A549 (cell line): ENCODE measurements at regions not wholly inside any gene's neighbourhood (a gene's known extent, or its start where the extent isn't known, plus 50 kb on each side); places are given as distances from the start of the nearest gene placed in this dataset.
A peak's percentile ranks its signal among the peaks of the same experiment; 100 is the strongest.

ENCODE experiments used
- ATAC-seq, 2 experiments: fragments of 200-7000 bp in 1 of 2; fragments of >200 bp in 1 of 2; cut with Nextera tagmentation in 1 of 2; cut with Tn5 transposase in 1 of 2; 3 replicates each; pipeline versions ENCODE4 v1.8.0 to v1.9.1; 2018 to 2020; ENCODE audit warnings: mild to moderate bottlenecking in 1 of 2, moderate library complexity in 1 of 2
- CTCF ChIA-PET: fragments of 300-600 bp; sonication (Branson Sonifier 250); formaldehyde crosslinking; extraction: SDS; loops from one replicate; lab custom pipeline; 2021; ENCODE audit warnings: antibody characterized with exemption, inconsistent platforms; lab: Yijun Ruan, JAX
- POLR2A ChIA-PET: fragments of 350-600 bp; formaldehyde crosslinking; extraction: SDS; loops from one replicate; lab custom pipeline; 2021; ENCODE audit warnings: antibody characterized with exemption, inconsistent platforms; lab: Yijun Ruan, JAX
- DNase-seq, 2 experiments: peaks; one replicate each; pipeline versions ENCODE4 v3.0.0 to v3.0.0-alpha.2; 2011 to 2016; ENCODE audit warnings: low read depth in 1 of 2, low spot score in 1 of 2
- FAIRE-seq: peaks from 2 replicates; lab custom pipeline; 2011; peaks lifted over from hg19 to GRCh38; lab: Jason Lieb, UNC
- H3K27ac ChIP-seq, 2 experiments: fragments of >200 bp; sonication (Bioruptor Twin); formaldehyde crosslinking; 3 replicates each; pipeline ENCODE4 v1.5.1; 2016 to 2017
- H3K4me1 ChIP-seq: fragments of >200 bp; sonication (Bioruptor Twin); formaldehyde crosslinking; 3 replicates; pipeline ENCODE4 v1.6.1; 2016
- H3K4me2 ChIP-seq: fragments of >200 bp; sonication (Bioruptor Twin); formaldehyde crosslinking; 3 replicates; pipeline ENCODE4 v1.6.1; 2016
- H3K4me3 ChIP-seq: fragments of >200 bp; sonication (Bioruptor Twin); formaldehyde crosslinking; 3 replicates; pipeline ENCODE4 v1.5.1; 2016
- H3K9me3 ChIP-seq: fragments of >200 bp; sonication (Bioruptor Twin); formaldehyde crosslinking; 3 replicates; pipeline ENCODE4 v1.6.1; 2016
- ATOH8 ChIP-seq: fragments of 250-450 bp; sonication (Bioruptor Pico); IDR thresholded peaks from 2 replicates; pipeline ENCODE4 v1.5.0; 2020; ENCODE audit warnings: low read depth, mild to moderate bottlenecking, moderate library complexity
- CHD2 ChIP-seq: fragments of 150-350 bp; IDR thresholded peaks from 2 replicates; pipeline ENCODE4 v1.6.1; 2014; ENCODE audit warnings: low read length; ENCODE audit not compliant: partially characterized antibody
- CTCF ChIP-seq: fragments of >200 bp; sonication (Bioruptor Twin); formaldehyde crosslinking; IDR thresholded peaks from 3 replicates; pipeline ENCODE4 v1.5.1; 2016
- EHF ChIP-seq: fragments of 250-450 bp; sonication (Bioruptor Pico); IDR thresholded peaks from 2 replicates; pipeline ENCODE4 v1.5.0; 2020; ENCODE audit warnings: mild to moderate bottlenecking
- ESRRA ChIP-seq: fragments of 150-350 bp; IDR thresholded peaks from 2 replicates; pipeline ENCODE4 v1.6.1; 2014; ENCODE audit warnings: mild to moderate bottlenecking, low read length, borderline replicate concordance
- FOSL2 ChIP-seq, 2 experiments: fragments of 450-650 bp in 1 of 2; fragments of >200 bp in 1 of 2; sonication (Bioruptor Twin) in 1 of 2; formaldehyde crosslinking; IDR thresholded peaks; 2 replicates each; pipeline versions ENCODE4 v1.5.0 to v1.6.1; 2016 to 2020; ENCODE audit warnings: mild to moderate bottlenecking in 1 of 2, moderate library complexity in 1 of 2
- HMGXB4 ChIP-seq: fragments of 250-450 bp; sonication (Bioruptor Pico); IDR thresholded peaks from 2 replicates; pipeline ENCODE4 v1.5.0; 2021; ENCODE audit warnings: mild to moderate bottlenecking, moderate library complexity, borderline replicate concordance
- HOXB13 ChIP-seq: fragments of 250-450 bp; sonication (Bioruptor Pico); IDR thresholded peaks from 2 replicates; pipeline ENCODE4 v1.5.0; 2020; ENCODE audit warnings: low read depth, mild to moderate bottlenecking, moderate library complexity
- JUN ChIP-seq, 2 experiments: fragments of >200 bp; sonication (Bioruptor Twin); formaldehyde crosslinking; IDR thresholded peaks; 2 replicates in 1 of 2; 3 replicates in 1 of 2; pipeline ENCODE4 v1.6.1; 2016 to 2017
- MAX ChIP-seq: IDR thresholded peaks from 2 replicates; pipeline ENCODE4 v1.6.1; 2012
- MYC ChIP-seq: IDR thresholded peaks from 2 replicates; pipeline ENCODE4 v1.6.1; 2012; ENCODE audit warnings: mild to moderate bottlenecking, inconsistent platforms, low read length, improper control_type of control experiment, borderline replicate concordance
- NPAS2 ChIP-seq: fragments of 250-450 bp; sonication (Bioruptor Pico); IDR thresholded peaks from 2 replicates; pipeline ENCODE4 v1.8.0; 2022; ENCODE audit warnings: mild to moderate bottlenecking, moderate library complexity, borderline replicate concordance
- RAD21 ChIP-seq, 2 experiments: fragments of >200 bp in 1 of 2; sonication (Bioruptor Twin) in 1 of 2; formaldehyde crosslinking in 1 of 2; IDR thresholded peaks in 1 of 2; conservative IDR thresholded peaks in 1 of 2; 2 replicates in 1 of 2; 3 replicates in 1 of 2; pipeline ENCODE4 v1.6.1; 2012 to 2018; ENCODE audit warnings: inconsistent platforms in 1 of 2
- RCOR1 ChIP-seq: fragments of 150-350 bp; IDR thresholded peaks from 2 replicates; pipeline ENCODE4 v1.6.1; 2014; ENCODE audit warnings: antibody characterized with exemption, low read length, low read depth
- REST ChIP-seq: fragments of 200-600 bp; sonication (generic); IDR thresholded peaks from 2 replicates; pipeline ENCODE4 v1.6.1; 2016; ENCODE audit warnings: antibody characterized with exemption, mild to moderate bottlenecking, moderate library complexity
- SREBF2 ChIP-seq: fragments of 450-650 bp; IDR thresholded peaks from 2 replicates; pipeline ENCODE4 v1.6.1; 2014; ENCODE audit warnings: mild to moderate bottlenecking, moderate library complexity
- TP53 ChIP-seq: fragments of 250-450 bp; sonication (Bioruptor Pico); IDR thresholded peaks from 2 replicates; pipeline ENCODE4 v1.5.0; 2021; ENCODE audit warnings: mild to moderate bottlenecking, moderate library complexity
- ZNF302 ChIP-seq: fragments of 250-450 bp; sonication (Bioruptor Pico); IDR thresholded peaks from 2 replicates; pipeline ENCODE4 v1.9.0; 2021; ENCODE audit warnings: inconsistent platforms, mild to moderate bottlenecking, moderate library complexity
- WGBS: methylation state at CpG from one replicate; pipeline ENCODE4 v1.1.6; 2017; ENCODE audit errors: missing lambda C conversion rate; 5-methylcytosine and 5-hydroxymethylcytosine counted together

- no peaks in the 10 kb centered on the region for H3K9me3 ChIP-seq
- WGBS, result 18% methylated on average over 1 of the region's 1 CpG
- no peaks in the 10 kb centered on the region for H3K4me1 ChIP-seq
- ChIA-PET CTCF (interaction anchor here (0.6 kb wide), 1 partner anchor 1008 kb away, joined by 3 read pairs; no protein-coding TSS in a partner anchor), POLR2A (no interaction called here)
- FAIRE-seq (no peak), ATAC-seq (no peak), DNase-seq (no peak)
- no peak overlapping the region for H3K27ac ChIP-seq
- TF ChIP-seq MAX, result no peak
- no peak for TF ChIP-seq RCOR1
- H3K4me3 ChIP-seq, result no peak overlapping the region
- H3K4me2 ChIP-seq, result no peak overlapping the region
Measured at GRCh38 chr7:79610313-79610712, 156.8 kb upstream of the MAGI2 start.

- no peak for TF ChIP-seq MYC
- no peak for TF ChIP-seq EHF (CRISPR knock-in tag)
- TF ChIP-seq CHD2, result no peak
- TF ChIP-seq ATOH8, result no peak
- no peak for TF ChIP-seq TP53 (CRISPR knock-in tag)
- TF ChIP-seq REST, result no peak
- no peak for TF ChIP-seq HMGXB4
- TF ChIP-seq HOXB13 (CRISPR knock-in tag), result no peak
- no peak for TF ChIP-seq SREBF2
- no peak for TF ChIP-seq RAD21 (conservative IDR thresholded peaks at IDR 0.05 in 1 of 2, IDR thresholded peaks at IDR 0.05 in 1 of 2)
- no peak for TF ChIP-seq CTCF
- no peak for TF ChIP-seq ESRRA
- no peak for TF ChIP-seq FOSL2 (IDR thresholded peaks at IDR 0.05)
- TF ChIP-seq FOSL2 (CRISPR knock-in tag; IDR thresholded peaks at IDR 0.05), result no peak
- no peak for TF ChIP-seq MAX
- TF ChIP-seq ZNF302 (CRISPR knock-in tag), result no peak
- TF ChIP-seq NPAS2 (CRISPR knock-in tag), result no peak
- no peak for TF ChIP-seq JUN (IDR thresholded peaks at IDR 0.05)
- ATAC-seq, result no peak
Measured at GRCh38 chr7:79608005-79608404, 154.5 kb upstream of the MAGI2 start.

More at GRCh38 chr7:79608005-79608404, 154.5 kb upstream of the MAGI2 start:
- FAIRE-seq (no peak), DNase-seq (peak in 1 of 2 experiments; percentile 8)
- WGBS, result 46% methylated on average over 1 of the region's 1 CpG
- no peak overlapping the region for H3K4me2 ChIP-seq
- CTCF ChIA-PET, result no interaction called here
- H3K4me3 ChIP-seq, result no peak overlapping the region
- no peaks in the 10 kb centered on the region for H3K9me3 ChIP-seq
- H3K27ac ChIP-seq, result no peak overlapping the region
- POLR2A ChIA-PET, result no interaction called here
- H3K4me1 ChIP-seq, result no peaks in the 10 kb centered on the region
